NCI-H524 treated with DMSO at 0.1 percent for 48 hours (cell line): ENCODE measurements at regions not wholly inside any gene's neighbourhood (a gene's known extent, or its start where the extent isn't known, plus 50 kb on each side); places are given as distances from the start of the nearest gene placed in this dataset.

Experiments
- DNase-seq: peaks from one replicate; lab custom pipeline; 2025; lab: John Stamatoyannopoulos, UW

DNA sequence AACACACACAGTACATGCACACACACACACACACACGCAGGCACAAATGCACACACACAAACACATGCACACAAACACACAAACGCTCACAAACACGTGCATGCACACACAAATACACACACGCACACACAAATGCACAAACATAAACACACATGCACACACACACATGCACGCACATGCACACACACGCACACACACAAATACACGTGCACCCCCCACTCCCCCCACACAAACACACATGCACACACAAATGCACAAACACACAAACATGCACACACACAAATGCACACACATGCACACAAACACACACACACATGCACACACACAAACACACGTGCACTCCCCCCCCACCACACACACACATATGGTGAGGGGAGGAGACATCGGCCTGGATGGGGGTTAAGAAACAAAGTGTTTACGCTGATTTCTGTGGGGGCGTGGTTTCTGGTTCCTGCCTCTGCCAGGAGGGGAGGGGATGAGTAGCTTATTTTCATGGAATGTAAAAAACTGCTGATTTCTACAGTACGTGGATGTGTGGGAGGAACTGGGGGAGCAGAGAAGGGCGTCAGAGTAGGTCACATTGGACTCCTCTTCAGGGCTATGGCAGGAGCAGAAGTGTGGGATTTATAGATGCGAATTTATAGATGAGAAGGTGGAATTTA lies 607.2 kb downstream of the QKI start:
- DNase-seq: no peak

DNA sequence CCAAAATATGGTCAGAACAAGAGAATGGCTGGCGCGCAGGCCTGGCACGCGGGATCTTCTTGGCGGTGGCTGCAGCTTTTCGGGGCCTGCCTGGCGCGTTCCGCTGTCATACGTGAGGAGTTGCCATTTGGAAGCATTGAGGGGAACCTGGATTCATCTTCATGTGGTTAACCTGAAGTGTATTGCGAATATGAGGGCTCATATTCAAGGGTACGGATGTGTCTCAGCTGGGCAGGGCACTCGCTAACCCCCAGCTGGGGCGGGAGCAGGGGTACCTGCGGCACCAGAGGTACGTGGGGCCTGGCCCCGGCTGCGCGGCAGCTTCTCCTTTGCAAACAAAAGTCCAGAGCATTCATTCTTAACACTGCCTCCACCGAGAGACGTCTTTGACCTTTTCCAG lies 605.6 kb downstream of the QKI start:
- no peak for DNase-seq

DNA sequence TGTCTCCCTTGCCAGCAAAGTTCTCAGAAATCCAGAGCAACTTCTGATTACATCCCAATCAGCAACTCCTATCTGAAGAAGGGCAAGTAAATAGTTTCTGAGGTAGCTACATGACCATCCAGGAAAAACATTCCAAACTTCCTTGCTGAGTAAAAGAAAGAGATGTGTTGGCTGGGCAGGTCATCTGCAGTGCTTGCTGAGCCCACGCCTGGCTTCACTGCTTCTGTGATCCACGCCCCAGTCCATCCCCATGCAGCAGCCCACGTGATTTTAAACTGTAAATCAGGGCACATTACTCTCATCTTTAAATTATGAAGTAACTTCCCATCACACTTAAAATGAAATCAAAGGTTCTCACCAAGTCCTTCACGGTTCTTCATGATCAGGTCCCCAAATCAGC lies 603.6 kb downstream of the QKI start:
- DNase-seq: no peak

DNA sequence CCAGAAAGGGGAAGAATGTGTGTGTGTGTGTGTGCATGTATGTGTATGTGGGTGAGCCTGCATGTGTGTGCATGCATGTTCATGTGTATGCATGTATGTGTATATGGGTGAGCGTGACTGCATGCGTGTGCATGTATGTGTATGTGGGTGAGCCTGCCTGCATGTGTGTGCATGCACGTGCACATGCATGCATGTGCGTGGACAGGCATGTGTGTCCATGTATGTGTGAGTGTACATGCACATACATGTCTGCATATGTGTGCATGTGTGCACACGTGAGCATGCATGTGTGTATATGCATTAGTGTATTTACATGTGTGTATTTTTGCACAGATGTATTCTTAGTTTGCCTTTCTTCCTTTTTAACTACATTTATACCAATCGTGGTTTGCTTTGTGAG lies 601.5 kb downstream of the QKI start:
- DNase-seq: no peak

DNA sequence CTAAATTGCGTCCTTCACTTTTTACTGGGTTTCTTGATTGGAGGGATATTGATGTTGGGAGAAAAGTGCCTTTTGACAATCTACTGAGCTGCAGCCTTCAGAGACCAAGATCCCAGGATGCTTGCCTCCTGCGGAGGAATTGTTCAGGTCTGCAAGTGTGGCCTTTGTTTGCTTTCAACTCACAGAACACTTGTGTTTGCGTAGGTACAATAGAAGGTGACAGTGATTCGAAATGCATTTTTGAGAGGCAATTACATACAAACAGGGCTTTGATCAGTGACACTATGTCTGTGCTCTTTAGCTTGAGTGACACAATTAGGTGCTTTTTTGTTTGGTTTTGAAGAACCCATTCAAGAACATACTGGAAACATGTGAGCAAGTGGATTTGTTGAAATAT lies 600.6 kb downstream of the QKI start:
- DNase-seq: no peak

DNA sequence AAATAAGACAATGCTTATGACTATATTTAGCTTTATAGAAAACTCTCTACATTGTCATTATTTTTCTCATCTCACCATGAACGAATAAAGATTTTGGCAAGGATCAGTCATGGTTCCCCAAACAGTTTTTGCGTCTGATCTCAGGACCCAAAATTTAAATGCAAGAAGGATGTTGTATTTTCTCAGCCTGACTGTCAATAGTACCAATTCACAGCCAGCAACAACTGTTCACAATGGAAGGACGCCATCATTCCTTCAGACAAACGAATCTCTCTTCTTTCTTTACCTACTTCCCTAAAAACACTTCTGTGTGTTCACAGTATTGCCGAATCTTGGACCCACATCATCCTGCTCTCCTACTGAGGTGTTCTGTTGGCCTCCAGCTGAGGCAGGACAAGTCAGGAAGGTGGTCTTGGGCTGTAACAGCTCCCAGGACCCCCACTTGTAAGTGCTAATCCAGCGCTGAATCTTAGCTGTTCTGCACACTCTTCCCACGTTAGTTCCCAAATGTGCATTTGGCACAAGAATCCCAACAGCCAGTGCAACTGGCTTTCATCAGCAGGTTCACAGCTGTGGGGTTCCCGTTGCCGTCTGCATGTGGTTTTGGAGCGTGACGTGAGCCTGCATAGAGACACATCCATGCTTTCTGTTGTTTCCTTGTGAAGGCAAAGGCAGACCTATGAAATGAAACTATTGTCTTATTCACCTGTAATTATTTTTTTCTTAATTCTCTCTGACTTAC lies 600.0 kb downstream of the QKI start:
- no peak for DNase-seq

DNA sequence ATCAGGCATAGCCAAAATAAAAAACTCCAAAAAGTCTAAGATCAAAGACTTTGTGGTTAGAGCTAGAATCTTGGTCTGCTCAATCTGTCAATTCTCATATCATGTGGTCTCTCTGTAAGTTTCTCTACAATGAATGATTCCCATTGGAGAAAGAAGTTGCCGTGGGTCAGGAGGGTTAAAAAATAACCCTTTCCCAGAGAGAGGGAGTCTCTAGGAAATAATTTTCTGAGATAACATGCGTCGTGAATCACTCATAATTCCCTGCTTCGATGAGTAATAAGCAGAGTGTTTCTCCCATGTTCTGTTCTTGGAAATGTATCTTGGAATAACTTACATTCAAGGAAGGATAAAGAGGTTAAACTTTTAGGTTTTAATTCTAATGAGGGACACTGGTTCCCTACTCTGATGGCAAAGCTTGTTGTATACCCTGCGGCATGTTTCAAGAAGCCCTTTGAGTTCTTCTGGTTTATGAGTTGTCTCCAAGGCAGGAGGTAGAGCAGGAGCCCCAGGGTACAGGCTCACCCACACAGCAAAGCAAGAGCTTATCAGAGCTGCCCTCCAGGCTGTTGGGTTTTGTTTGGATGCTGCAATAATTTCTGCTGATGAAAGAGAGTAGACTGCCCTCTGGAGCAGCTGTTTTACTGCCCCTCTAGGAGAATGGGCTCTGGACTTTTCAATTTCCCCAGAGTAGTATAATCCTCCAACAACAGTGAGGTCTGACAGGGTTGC lies 599.1 kb downstream of the QKI start:
- DNase-seq: no peak

DNA sequence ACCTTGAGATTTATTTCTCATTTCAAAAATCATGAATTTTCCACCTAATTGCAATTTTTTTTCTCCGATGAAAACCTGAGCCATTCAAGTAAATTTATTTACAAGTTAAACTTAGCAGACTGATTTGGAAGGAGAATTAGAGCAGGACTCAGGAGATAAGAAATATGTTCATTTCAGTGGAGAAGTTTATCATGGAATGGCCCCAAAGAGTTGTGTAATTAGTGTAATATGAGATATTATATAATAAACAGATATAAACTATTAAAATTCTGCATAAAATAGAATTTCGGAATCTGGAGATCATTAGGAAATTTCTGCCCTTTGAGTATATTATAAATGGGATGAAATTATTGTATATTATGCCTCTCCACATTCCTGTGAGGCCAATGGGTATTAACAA lies 596.8 kb downstream of the QKI start:
- no peak for DNase-seq

DNA sequence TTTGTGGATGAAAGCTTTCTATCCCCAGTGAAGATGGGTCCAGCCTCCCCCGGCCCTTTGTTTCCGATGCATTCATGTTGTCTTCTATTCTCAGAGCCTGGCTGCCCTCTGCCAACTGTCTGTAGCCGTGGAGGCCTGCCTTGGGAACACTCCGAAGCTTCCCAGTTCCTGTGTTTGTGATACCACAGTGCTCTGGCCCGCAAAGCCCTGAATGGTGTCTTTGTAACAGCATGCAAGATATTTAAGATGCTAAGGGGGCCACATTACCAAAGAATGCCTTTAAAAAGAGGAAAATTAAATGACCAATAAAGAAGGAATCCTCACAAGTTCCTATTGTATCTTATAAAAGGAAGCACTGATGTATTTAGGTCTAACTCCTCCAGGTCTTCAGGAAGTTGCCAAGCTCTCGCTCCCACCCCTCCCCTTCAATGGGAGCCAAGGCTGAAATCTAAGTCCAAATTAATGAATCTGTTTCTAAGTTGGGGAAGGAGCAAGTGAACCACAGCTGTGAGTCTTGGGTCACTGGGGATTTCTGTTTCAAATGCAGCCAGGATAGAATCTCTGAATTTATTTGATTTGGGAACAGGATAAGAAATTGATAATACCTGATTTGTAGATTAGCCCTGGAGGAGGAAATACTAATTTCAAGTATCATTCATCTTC lies 596.1 kb downstream of the QKI start:
- no peak for DNase-seq

DNA sequence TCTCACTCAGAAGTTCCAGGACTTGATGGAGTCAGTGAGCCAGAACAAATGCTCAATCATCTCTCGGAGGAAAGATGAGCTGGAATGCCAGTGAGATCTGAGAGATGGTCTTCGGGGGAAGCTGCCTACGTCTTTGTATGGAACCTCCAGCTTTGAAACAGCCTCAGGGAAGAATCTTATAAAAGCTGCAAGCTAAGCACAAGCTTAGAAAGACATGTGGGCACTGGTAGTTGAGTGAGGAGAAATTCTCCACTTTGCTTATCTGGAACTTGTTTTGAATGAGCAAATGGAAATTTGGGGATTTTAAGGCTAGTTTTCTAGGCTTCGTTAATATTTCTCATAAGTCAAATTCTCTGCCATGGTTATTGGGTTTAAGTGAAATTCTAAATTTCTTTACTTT lies 594.4 kb downstream of the QKI start:
- no peak for DNase-seq

DNA sequence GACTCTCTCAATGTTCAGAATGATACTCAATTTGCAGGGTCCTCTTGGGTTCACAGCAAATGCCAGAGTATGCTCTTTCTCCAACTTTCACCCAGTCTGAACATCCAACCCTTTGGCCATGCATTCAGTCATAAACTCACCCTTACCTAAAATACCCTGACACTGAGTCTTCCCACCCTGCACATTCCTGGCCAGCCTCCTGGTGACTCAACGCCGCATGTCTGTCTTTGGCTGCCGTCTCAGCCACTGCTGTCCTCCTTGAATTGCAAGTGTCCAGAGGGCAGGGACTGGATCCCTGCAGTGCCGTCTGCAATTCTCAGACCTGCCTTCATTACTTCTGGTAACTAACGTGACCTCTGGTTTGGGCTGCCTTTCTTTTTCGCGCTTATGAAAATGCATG lies 593.4 kb downstream of the QKI start:
- no peak for DNase-seq

DNA sequence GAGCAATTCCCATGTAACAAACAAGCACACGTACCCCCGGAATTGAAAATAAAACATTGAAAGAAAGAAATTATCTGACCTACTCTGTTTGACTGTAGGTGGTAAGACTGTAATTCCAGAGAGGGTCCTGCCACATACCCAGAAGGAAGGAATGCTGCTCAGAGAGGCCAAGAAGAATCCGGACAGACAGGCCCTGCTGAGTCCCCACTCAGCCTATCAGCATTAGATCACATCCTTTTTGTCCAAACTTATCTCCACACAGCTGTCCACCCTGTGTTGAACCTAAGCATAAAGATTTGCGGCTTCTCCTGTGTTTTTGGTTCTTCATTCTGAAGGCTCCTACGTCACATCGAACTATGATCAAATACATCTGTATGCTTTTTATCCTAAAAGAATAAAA lies 591.9 kb downstream of the QKI start:
- DNase-seq: no peak

DNA sequence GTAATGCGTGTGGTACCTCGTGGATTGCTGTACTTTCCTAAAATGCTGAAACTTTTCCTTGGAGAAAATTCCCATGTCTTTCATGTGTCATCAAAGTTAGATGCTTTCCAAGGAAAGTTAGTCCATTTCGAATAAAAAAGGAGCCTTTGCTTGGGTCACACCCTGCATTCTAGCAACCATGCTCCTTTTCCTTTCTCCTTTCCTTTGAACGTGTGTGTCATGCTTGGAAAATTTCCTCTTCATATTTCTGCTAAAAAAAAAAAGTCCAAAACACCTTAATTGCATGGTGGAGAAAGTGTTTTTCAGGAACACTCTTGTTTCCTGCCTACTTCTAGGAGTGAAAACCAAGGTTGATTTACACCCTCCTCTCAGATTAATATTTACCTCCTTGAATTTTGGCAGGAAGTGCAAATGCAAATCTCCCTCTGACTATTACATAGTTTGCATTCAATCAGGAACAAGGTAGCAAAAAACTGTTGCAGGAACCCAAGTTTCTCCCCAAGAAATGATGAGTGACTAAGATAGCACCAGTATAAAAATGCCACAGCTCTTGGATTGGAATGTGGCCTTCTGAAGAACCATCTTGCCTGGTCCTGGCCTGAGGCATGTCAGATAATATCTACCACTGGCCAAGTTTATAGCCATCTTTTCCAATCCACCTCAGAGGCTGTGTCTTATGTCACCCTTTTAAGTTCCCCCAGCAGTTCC lies 590.6 kb downstream of the QKI start:
- no peak for DNase-seq

DNA sequence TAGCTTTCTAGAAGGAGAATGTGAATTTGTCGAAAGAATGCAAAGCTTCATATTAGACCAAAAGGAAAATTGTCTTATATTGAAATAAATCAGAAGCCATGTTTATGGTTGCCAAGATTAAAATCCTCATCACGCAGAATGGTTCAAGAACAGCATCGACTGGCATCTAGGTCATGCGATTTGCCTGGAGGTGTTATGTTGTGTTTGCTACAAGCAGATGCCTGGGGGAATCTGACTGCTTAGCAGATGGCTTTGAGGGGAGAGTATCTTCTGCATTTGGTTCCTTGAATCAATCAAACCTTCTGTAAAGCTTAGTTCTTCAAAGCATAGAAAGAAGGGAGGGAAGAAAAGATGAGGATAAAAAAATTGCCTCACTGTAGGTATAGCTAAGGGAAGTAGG lies 585.8 kb downstream of the QKI start:
- no peak for DNase-seq

DNA sequence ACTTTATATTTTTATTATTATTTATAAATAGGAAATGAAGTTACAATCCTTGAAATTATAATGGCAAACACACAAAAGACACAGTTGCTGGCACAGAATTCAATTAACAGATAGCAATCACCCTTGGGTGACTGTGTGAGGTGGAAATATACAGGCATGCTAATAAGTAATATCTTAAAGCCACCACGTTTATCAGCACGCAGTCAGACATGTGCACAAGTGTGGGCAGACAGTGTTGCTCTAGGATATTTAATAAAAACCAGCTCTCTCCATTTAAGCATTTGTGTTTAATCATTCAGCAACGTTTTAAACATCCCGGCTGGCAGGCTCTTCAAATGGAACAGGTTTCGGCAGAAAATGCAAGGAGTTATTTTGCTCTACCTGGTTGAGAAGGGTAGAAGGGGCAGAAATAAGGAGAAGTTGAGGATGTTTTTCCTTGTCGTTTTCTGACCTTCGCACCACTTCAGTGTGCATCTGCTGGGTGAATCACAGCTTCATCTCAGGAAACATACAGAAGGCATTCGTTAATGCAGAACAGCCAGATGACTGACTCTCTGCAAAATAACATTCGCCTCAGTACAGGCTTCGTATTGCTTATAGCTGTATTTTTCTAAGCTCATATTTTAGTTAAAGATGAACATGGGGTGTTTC lies 585.1 kb downstream of the QKI start:
- DNase-seq: no peak

DNA sequence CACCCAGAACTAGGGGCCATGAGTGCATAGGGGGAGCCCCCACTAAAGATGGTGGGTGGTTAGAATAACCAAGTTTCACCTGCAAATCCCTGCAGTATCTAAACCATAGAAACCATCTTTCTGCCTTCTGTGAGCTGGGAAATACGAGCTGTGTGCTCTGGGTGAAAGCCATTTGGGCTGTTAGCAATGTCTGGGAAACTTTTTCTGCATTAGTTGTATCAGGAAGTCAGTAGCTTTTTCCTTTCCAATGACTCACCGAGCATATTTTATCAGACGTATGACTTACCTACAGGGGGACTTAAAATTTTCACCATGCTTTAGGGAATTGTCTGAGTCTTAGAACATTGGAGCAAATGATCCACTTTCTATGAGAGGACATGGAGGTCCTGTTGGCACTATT lies 584.0 kb downstream of the QKI start:
- no peak for DNase-seq

DNA sequence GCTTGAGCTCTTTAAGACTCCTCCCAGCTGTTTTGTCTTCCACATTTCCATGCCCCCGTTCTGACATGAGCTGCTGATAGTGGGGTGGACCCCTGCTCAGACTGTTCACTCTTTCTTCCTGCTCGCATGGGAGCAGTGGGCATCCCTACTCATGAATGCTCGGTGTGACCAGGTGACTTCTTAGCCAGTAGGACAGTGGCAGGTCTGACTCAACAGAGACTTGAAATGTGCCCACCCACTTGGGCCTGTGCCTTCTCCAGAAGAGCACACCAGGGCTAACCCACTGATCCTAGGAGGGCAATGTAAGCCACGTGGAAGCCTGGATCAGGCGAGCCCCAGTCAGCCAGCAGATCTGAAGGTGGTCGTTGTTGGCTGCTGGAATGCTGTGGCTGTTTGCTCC lies 582.0 kb downstream of the QKI start:
- no peak for DNase-seq

DNA sequence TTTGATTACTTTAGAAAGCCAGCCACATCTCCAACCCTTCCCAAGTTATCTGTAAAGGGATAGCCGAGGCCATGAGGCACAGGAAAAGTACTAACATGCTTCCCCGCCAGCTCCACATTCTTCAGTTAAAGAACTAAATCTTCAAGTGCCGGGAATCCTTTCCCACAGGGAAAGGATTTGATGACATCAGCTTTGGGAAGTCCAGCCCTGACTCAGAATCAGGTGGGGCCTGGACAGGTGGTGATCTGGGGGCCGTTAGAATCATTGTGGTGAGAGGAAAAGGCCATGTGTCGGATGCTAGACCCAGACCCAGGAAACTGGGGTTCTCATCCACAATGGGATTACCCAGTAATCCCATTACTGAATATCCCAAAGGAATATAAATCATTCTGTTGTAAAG lies 580.0 kb downstream of the QKI start:
- peak; percentile 67 for DNase-seq

DNA sequence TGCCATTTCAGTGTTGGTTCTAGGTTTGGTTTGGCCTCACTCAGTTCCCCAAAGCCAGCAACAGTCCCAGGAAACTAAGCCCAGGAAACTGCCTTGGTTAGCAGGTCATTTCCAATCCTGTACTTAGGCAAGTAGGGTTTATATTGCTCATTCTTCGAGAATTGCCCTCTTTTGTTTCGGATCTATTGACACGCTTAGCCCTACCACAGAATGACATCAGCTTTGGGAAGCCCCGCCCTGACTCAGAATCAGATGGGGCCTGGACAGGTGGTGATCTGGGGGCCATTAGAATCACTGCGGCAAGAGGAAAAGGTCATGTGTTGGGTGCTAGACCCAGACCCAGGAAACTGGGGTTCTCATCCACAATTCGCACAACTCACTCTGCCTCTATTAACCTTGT lies 578.2 kb downstream of the QKI start:
- no peak for DNase-seq

DNA sequence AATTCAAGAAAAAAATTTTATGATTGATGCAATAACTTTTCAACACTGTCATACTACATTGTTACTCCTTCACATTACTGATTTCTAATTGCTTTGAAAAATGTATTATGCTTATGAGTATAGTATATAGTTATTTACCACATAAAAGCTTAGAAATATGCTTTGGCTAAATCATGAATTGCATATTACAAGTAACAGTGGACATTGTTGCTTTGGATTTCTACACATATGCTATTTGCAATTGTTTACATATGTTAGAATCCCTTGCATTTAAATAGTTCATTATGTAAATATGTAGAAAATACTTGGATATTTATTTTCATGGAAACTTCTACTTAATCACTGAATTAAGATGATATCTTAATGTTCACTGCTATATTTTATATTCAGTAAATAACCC lies 577.5 kb downstream of the QKI start:
- no peak for DNase-seq

DNA sequence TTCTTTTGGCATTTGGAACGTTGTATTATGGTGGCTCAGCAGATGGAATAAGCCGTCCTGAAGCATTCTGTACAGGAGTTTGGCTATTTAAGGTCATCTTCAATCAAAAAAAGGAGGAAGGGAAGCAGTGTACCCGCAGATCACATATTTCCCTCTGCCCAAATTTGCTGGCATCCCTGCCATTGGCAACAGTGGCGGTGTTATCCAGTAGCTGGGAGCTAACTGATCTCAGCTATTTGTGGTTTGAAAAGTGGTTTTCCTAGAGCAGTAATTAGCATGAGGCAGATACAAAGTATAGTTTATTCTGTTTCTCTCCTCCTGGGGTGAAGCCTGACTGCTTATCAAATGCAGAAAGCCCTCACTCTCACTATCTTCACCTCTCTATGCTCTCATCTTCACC lies 576.8 kb downstream of the QKI start:
- DNase-seq: no peak

DNA sequence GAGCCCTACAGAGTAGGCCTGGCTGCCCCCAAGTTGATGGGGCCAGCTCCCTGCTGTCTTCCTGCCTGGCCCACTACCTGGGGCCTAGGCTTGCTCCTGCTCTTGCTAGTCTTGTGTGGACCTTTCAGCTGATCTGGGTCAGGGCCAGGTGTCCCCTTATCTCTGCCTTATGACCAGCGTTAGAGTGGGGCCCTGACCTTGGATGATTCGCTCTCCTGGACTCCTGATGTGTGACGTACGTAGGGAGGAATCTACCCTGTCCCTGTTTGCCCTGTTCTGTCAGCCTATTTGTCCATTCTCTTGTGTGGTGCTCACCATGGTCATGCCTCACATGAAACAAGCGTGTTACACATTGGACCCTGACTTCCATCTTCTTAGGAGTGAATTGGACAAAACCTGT lies 571.8 kb downstream of the QKI start:
- no peak for DNase-seq
